NCI-H510A treated with DMSO at 0.1 percent for 48 hours (cell line): ENCODE measurements at regions not wholly inside any gene's neighbourhood (a gene's known extent, or its start where the extent isn't known, plus 50 kb on each side); places are given as distances from the start of the nearest gene placed in this dataset.

Experiments used
- DNase-seq: peaks from one replicate; lab custom pipeline; 2025; lab: John Stamatoyannopoulos, UW

- no peak for DNase-seq
Observed at GRCh38 chr2:238688193-238689153, 159.4 kb upstream of the TWIST2 start.

GRCh38 chr2:238689331-238689730, 158.6 kb upstream of the TWIST2 start:
- DNase-seq: no peak

- no peak for DNase-seq
Observed at GRCh38 chr2:238689871-238690389, 158.0 kb upstream of the TWIST2 start.

DNA sequence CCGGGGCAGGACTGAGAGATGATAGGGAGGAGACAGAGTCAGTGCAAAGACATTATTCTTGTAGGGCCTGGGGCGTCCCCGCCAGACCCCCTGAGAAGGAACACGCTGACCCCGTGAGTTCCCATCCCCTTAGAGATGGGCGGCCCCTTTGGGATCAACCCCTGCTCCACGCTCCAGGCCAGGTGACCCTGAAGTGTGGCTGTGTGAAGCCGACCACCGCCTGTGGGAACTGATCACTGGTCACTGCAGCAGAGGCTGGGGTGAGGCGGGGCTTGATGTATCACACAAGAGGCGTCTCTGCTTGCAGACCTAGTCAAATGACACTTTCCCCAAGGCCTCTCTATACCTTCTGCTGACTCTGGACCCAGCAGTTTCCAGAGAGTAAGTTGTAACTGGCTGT, 157.4 kb upstream of the TWIST2 start:
- DNase-seq: no peak

DNA sequence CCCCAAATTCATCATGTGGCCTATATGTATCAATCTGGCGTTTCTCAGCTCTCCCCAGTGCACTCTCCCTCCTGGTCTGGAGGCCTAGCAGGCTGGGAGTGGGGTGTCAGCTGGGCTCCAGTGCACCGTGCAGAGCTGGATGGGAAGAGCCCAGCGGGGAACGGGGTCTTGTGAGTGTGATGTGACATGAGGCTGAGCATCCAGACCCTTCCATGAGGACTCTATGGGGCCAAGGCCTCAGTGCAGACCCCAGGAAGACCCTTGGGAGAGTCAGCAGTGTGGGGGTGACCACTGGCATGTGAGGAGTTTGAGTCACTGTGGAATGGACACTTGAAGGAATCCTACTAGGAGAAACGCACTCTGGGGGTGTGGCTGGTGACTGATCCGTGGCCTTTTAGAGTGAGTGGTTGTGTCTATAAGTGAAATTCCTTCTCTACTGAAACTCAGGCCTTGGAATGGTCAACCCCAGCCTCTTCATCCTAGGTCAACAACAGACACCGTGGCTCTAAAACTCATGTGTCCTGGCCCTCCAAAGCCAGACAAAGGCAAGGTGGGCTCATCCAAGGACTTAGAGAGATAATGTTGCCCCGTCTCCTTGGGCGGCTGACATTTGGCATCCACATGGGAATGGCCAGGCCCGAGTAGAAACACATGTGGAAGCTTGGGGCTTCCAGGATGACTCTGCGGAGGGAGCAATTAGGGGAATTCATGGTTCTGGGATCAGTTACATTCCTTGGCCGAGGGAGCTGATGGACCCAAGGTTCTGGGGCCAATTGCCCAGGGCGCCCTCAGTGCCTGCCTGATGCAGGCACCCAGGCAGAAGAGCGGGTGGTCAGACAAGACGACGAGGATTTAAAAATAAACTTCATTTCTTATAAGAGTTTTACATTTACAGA, 156.0 kb upstream of the TWIST2 start:
- DNase-seq: no peak

DNA sequence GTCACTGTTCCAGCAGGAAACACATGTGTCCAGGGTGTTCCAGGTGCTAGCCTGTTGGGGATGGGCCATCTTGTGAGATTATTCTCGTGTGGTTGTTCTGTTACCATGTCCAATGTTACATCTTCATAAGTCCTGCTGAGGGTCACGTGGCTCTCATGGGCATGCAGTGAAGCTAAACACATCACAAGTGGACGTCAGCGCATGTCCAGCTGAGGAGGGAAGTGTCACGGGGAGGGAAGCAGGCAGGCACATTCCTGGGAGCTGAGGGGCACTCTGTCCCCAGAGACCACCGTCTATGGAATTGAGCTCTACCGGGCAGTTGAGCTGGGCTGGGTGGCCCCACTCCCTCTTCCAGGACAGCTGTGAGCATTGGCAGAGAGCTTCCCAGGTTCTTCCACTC, 155.3 kb upstream of the TWIST2 start:
- no peak for DNase-seq

DNA sequence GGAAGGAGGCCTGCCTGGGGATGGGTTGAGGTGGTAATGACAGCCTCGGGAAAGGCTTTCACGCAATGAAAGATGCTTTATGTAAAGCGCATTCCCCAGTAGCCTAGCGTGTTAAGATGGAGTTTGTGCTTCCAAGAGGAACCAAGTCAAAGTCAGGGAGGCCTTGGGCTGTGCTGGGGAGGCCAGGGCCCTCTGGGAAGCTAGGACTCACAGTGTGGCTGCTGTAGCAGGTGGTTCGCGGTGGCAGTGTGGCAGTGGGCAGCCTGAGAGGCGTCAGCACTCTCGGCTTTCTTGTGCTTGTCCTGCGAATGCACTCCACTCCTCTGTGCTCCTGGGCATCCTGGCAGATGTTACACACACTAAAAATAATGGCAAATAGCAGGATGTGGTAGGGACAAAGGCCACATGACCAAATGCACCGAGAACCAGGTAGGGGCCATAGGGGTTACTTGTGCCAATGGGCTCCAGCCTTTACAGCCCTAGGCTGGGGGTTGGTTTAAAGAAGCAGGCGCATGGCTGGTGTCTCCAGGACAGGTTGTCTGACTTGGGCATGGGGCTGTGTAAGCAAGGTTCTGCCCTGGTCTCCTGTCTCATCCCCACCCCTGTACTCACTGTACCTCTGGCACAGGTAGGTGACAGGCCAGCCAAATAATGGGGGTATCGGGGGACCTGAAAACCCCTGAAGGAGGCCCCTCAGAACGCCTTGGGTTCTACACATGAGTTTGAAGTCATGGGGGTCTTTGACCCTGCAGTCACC, 154.4 kb upstream of the TWIST2 start:
- no peak for DNase-seq

- DNase-seq: no peak
Observed at GRCh38 chr2:238694136-238694755, 153.6 kb upstream of the TWIST2 start.

GRCh38 chr2:238694922-238695321, 153.0 kb upstream of the TWIST2 start:
- DNase-seq: no peak

- DNase-seq: no peak
Observed at GRCh38 chr2:238695538-238695937, 152.3 kb upstream of the TWIST2 start.

- DNase-seq: no peak
Observed at GRCh38 chr2:238696331-238696730, 151.6 kb upstream of the TWIST2 start.

DNA sequence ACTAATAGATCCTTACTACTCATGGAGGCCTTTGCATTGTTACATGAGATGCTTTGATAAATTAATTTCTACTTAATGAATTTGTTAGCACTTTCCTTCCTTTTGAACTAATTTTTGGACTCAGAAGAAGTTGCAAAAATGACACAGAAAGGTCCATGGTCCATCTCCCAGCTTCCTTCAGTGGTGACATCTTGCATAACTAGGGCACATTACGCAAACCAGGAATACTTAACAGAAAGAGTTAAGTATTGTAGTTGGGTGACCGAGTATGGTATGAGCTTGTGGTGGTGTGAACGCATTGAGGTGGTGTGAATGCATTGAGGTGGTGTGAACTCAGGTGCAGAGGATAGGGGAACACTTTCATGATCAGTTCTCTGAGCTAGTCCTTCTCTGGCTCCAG, 151.1 kb upstream of the TWIST2 start:
- DNase-seq: no peak

DNA sequence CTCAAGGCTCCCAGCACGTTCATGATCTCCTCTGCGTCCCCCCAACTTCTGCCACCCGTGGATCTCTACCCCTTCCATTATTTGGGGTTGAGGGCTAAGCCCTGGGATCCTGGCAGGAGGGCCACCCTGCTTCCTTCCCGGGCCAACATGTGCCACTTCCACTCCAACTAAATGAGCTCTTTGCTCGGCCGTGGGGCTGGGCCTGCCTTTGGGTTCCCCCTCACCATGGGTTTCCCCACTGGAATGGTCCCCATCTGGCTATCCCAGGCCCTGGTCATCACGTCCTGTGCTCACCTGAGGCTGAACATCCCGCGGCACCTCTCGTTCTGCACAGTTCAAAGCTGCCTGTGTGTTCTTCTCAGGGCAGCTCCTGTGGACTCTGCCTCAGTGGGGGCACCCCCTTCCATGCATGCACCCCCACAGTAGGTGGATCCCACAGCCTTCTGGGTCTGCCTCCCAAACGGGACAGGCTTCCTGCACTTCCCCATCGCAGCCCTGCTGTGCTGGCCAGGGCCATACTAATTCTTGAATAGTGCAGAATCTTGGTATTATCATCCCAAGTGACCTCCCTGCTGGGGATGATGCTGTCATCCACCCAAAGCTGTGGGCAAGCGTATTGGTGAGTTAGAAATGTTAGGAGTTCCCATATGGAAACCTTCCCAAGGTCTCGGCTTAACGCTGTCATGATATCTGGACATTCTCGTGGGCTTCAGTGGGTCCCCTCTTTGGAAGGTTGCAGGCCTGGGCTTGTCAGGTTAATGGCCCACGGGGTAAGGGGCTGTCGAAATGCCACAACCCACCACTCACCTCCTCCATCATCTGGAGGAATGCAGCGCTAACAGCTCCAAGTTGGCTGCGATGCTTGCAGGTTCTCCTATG, 150.5 kb upstream of the TWIST2 start:
- DNase-seq: no peak

- DNase-seq: no peak
Observed at GRCh38 chr2:238698072-238698352, 149.9 kb upstream of the TWIST2 start.

DNA sequence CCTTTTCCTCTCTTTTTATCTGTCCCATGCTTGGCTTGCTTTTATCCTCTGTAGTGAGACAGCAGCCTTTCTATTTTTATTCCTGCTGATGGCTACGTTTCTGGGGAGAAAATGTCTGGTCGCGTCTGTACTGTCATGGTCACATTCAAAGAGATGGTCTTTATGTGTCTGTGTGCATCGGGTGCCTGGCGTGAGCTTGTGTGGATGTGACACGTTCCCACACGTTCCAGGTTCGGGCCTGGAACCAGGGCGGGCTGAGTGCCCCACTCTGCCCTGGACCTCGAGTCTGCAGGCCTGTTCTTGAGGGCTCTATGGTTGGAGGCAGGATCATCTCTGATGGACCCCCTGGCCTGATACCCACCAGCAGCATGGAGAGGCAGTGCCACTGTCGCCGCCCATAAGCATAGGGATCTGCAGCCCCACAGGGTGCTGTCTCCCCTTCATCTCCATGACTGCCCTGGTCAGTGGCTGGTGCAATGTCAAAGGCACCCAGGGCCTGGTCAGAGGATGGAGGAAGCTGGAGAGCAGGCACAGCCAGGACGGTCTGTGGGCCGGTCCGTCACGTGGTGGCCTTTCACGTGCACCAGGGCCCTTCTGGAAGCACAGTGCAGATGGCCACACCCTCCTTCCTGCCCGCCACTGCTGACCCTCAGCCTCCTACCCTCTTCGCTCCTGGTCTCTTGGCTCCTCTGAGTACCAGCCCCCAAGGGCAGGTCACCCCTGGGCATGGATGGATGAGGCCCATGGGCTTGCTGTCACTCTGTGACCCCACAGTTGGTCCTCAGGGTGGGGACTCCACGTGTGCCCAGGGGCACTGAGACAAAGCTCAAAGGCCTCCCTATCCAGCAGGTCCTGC, 149.2 kb upstream of the TWIST2 start:
- no peak for DNase-seq

- no peak for DNase-seq
Observed at GRCh38 chr2:238699307-238700116, 148.4 kb upstream of the TWIST2 start.

- no peak for DNase-seq
Observed at GRCh38 chr2:238700117-238700457, 147.8 kb upstream of the TWIST2 start.

DNA sequence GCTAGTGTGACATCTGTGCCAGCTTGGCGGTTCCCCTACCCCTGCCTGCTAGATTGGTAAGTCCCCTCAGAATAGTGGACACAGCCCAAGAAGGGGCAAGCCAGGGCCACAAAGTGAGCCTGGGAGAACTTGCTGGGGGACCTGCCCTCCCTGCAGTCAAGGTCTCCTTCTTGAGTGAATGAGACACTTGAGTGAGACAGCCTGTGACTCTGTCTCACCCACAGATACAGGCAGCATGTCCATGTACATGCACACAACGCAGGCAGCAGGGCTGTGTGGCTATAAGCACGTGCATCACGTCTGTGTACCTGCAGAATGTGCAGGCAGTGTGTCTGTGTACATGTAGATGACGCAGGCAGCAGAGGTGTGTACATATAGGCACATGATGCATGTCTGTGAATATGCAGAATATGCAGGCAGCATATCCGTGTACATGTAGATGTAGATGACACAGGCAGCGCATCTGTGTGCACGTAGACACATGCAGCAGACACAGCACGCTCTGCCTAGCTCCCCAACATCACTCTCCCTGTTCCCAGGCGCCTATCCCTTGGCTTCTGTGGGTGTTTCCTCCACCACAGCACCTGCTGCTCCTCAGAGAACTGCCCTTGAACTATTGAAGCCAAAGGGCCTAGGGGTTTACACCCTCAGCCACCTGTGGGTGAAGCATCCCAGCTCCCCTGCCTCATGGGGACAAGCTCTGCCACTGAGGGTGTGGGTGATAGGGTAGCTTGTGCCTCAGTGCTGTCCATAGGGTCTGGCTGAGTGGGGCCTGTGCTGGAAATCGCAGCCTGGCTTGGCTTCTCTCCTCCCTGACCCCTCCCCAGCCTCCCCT, 147.2 kb upstream of the TWIST2 start:
- no peak for DNase-seq
